ENCODE measurements at regions not wholly inside any gene's neighbourhood (a gene's known extent, or its start where the extent isn't known, plus 50 kb on each side); places are given as distances from the start of the nearest gene placed in this dataset.
A peak's percentile ranks its signal among the peaks of the same experiment; 100 is the strongest.

DNA sequence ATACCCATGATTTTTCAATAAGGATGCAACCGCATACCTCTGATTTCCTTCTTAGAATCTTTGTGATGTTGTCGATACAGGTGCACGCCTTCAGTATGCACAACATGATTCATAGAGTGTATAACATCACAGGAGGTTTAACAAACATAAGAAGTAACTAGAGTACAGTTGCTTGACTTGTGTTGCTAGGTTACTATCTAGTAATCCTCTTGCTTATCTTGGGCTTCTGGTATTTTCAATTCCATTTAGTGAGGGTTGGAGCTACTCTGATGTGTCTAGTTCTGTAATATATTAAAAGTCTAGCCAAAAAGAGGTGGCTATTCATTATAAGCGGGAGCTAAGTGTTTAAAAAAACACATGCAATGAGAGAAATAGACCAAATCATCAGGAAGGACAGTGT, 85.5 kb upstream of the TENT5A start:
- Histone ChIP-seq H3K36me3 (ENCODE audit: low read depth, missing control alignments) (no peaks in the 10 kb centered on the region), H3K4me3 (no peak overlapping the region), H3K4me1 (peaks cover 4% of the 10 kb centered on the region), H3K9me3 (no peaks in the 10 kb centered on the region), H3K27me3 (no peaks in the 10 kb centered on the region), H3K27ac (no peak overlapping the region)
- WGBS, 2 donors = 77 to 78% methylated on average over 4 of the region's 4 CpGs
- TF ChIP-seq, protein P1, sequence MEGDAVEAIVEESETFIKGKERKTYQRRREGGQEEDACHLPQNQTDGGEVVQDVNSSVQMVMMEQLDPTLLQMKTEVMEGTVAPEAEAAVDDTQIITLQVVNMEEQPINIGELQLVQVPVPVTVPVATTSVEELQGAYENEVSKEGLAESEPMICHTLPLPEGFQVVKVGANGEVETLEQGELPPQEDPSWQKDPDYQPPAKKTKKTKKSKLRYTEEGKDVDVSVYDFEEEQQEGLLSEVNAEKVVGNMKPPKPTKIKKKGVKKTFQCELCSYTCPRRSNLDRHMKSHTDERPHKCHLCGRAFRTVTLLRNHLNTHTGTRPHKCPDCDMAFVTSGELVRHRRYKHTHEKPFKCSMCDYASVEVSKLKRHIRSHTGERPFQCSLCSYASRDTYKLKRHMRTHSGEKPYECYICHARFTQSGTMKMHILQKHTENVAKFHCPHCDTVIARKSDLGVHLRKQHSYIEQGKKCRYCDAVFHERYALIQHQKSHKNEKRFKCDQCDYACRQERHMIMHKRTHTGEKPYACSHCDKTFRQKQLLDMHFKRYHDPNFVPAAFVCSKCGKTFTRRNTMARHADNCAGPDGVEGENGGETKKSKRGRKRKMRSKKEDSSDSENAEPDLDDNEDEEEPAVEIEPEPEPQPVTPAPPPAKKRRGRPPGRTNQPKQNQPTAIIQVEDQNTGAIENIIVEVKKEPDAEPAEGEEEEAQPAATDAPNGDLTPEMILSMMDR (IDR thresholded peaks at IDR 0.05) = no peak
- TF ChIP-seq POLR2A (IDR thresholded peaks at IDR 0.05) = no peak
- DNase-seq = no peak
- intact Hi-C loops (cut with DNase I; ENCODE audit: low total_unique reads) = no loop called here

DNA sequence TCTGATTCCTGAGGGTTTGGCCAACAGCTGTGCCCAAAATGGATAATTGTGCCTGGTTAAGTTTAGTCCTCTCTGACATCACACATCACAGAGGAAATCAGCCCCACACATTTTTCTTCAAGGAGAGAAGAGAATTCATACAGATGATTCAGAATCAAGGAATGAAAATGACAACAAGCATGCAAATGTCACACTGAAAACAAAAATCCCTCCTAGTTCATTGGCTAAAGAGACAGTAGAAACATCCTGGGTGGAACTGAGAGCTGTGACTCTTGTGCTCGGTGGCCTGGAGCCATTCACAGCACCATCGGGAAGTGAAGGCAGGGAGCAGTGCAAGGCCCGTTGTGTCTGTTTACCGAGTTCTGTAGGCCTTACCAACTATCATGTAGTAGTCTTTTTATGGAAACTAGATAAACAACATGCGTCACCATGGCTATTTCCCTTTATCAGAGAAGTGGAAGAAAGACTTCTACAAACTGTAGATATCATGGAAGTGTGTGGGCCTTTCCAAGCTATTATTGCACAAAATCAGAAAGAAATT, 81.7 kb upstream of the TENT5A start:
- Histone ChIP-seq H3K4me3 (no peak overlapping the region), H3K27me3 (no peaks in the 10 kb centered on the region), H3K9me3 (no peaks in the 10 kb centered on the region), H3K27ac (peak overlapping the region; percentile 3 to 31), H3K4me1 (peaks cover 4% of the 10 kb centered on the region), H3K36me3 (ENCODE audit: low read depth, missing control alignments) (no peaks in the 10 kb centered on the region)
- no peak for DNase-seq
- TF ChIP-seq, protein P1 (IDR thresholded peaks at IDR 0.05) = no peak
- no peak for TF ChIP-seq POLR2A (IDR thresholded peaks at IDR 0.05)
- intact Hi-C loops (cut with DNase I; ENCODE audit: low total_unique reads) = no loop called here
- WGBS, 2 donors = 51 to 66% methylated on average over 5 of the region's 5 CpGs

- Histone ChIP-seq H3K36me3 (ENCODE audit: low read depth, missing control alignments) (no peaks in the 10 kb centered on the region), H3K9me3 (no peaks in the 10 kb centered on the region), H3K4me3 (no peak overlapping the region), H3K27me3 (no peaks in the 10 kb centered on the region), H3K27ac (no peak overlapping the region), H3K4me1 (peaks cover 4% of the 10 kb centered on the region)
- DNase-seq = no peak
- WGBS, 2 donors = 82 to 91% methylated on average over 4 of the region's 4 CpGs
- intact Hi-C loops (cut with DNase I; ENCODE audit: low total_unique reads) = no loop called here
- TF ChIP-seq POLR2A (IDR thresholded peaks at IDR 0.05) = no peak
Measured at GRCh38 chr6:81832304-81832703, 79.8 kb upstream of the TENT5A start.

DNA sequence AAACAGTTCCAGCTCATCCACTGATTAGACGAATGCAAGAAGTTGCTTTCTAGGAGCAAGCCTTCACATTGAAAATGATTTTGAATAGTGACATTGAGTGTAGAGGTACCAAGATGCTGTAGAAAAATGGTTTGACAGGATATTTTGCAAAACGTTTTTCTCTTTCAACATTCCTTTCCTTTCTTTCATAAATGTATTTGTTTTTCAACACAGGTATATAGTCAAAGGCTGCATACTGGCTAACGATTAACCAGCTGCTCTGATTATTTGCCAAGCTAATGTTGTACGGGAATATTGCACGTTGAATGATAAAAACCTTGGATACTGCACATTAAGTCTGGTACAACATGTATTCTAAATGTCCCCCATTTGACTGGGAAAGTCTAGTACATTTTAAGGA, 78.8 kb upstream of the TENT5A start:
- Histone ChIP-seq H3K4me3 (no peak overlapping the region), H3K9me3 (no peaks in the 10 kb centered on the region), H3K27ac (no peak overlapping the region), H3K27me3 (no peaks in the 10 kb centered on the region), H3K36me3 (ENCODE audit: low read depth, missing control alignments) (no peaks in the 10 kb centered on the region), H3K4me1 (peaks cover 4% of the 10 kb centered on the region)
- WGBS, 2 donors = 51 to 58% methylated on average over 5 of the region's 5 CpGs
- intact Hi-C loops (cut with DNase I; ENCODE audit: low total_unique reads) = no loop called here
- DNase-seq = no peak
- TF ChIP-seq, protein P1 (IDR thresholded peaks at IDR 0.05) = no peak
- no peak for TF ChIP-seq POLR2A (IDR thresholded peaks at IDR 0.05)

DNA sequence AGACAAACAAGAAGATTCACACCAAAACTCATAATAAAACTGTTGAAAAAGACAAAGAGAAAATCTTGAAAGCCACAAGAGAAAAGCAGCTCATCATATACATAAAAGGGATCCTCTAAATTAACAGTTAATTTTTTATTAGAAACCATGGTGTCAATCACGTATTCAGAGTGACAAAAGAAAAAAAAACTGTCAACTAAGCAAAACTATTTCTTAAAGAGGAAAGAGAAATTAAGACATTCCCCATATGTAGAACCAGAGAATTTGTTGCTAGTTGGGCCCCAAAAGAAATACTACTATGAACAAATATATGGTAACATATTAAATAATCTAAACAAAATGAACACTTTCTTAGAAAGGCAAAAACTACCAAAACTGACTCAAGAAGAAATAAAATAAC, 74.3 kb upstream of the TENT5A start:
- TF ChIP-seq, protein P1 (IDR thresholded peaks at IDR 0.05) = no peak
- TF ChIP-seq POLR2A (IDR thresholded peaks at IDR 0.05) = no peak
- WGBS, 2 donors = 0 to 39% methylated on average over 1 of the region's 1 CpG
- Histone ChIP-seq H3K4me1 (no peaks in the 10 kb centered on the region), H3K36me3 (ENCODE audit: low read depth, missing control alignments) (no peaks in the 10 kb centered on the region), H3K27ac (no peak overlapping the region), H3K9me3 (no peaks in the 10 kb centered on the region), H3K4me3 (no peak overlapping the region), H3K27me3 (no peaks in the 10 kb centered on the region)
- intact Hi-C loops (cut with DNase I; ENCODE audit: low total_unique reads) = no loop called here
- DNase-seq = no peak
